Mucosa of gallbladder (tissue), 1 donor: ENCODE measurements at regions not wholly inside any gene's neighbourhood (a gene's known extent, or its start where the extent isn't known, plus 50 kb on each side); places are given as distances from the start of the nearest gene placed in this dataset.

Source experiments
- DNase-seq: peaks from one replicate; pipeline ENCODE4 v3.0.0-alpha.2; 2020; ENCODE audit warnings: low spot score
- donor health status: DM: no; HTN: no; CAD: no.

GRCh38 chr7:155973451-155973997, 161.3 kb upstream of the SHH start:
- DNase-seq, result no peak

GRCh38 chr7:155972651-155973390, 160.6 kb upstream of the SHH start:
- DNase-seq, result no peak

- DNase-seq, result no peak
These were observed 160.0 kb upstream of the SHH start for GRCh38 chr7:155972247-155972646.

GRCh38 chr7:155971180-155971770, 159.0 kb upstream of the SHH start:
- DNase-seq, result no peak

- no peak for DNase-seq
These were observed 157.1 kb upstream of the SHH start for GRCh38 chr7:155969192-155969929.

GRCh38 chr7:155965010-155965409, 152.7 kb upstream of the SHH start:
- DNase-seq, result no peak

GRCh38 chr7:155964543-155964942, 152.3 kb upstream of the SHH start:
- no peak for DNase-seq

GRCh38 chr7:155963771-155964195, 151.5 kb upstream of the SHH start:
- no peak for DNase-seq

GRCh38 chr7:155963356-155963755, 151.1 kb upstream of the SHH start:
- no peak for DNase-seq

GRCh38 chr7:155962968-155963300, 150.7 kb upstream of the SHH start:
- DNase-seq, result no peak

- no peak for DNase-seq
These were observed 150.1 kb upstream of the SHH start for GRCh38 chr7:155962191-155962967.

- no peak for DNase-seq
These were observed 149.3 kb upstream of the SHH start for GRCh38 chr7:155961241-155962190.

- DNase-seq, result no peak
These were observed 147.6 kb upstream of the SHH start for GRCh38 chr7:155959894-155960293.

- DNase-seq, result no peak
These were observed 144.7 kb upstream of the SHH start for GRCh38 chr7:155956977-155957376.

GRCh38 chr7:155955367-155955635, 143.0 kb upstream of the SHH start:
- no peak for DNase-seq

GRCh38 chr7:155954550-155955366, 142.5 kb upstream of the SHH start:
- DNase-seq, result no peak

- peak; percentile 69 for DNase-seq
These were observed 141.7 kb upstream of the SHH start for GRCh38 chr7:155953781-155954549.

GRCh38 chr7:155953501-155953778, 141.2 kb upstream of the SHH start:
- DNase-seq, result no peak

GRCh38 chr7:155951554-155952158, 139.4 kb upstream of the SHH start:
- DNase-seq, result peak; percentile 90
